ENCODE measurements at regions not wholly inside any gene's neighbourhood (a gene's known extent, or its start where the extent isn't known, plus 50 kb on each side); places are given as distances from the start of the nearest gene placed in this dataset.

- no peak overlapping the region for H3K56ac ChIP-seq (ENCODE audit: extremely low read depth, insufficient read depth, low read length)
- H3K23ac ChIP-seq (ENCODE audit: low read depth, low read length), result no peak overlapping the region
- H3K4me2 ChIP-seq (ENCODE audit: low read depth, low read length), result no peak overlapping the region
- no peak overlapping the region for H3K4ac ChIP-seq (ENCODE audit: low read depth, low read length)
- WGBS, 2 experiments (ENCODE audit: extremely low coverage in 2 of 2, insufficient read length in 1 of 2), result 50% methylated on average over 2 of the region's 5 CpGs; no CpG with 5 or more reads in 1 of the 2 experiments
- H3K27me3 ChIP-seq (ENCODE audit: control insufficient read depth, insufficient read depth, low read length), result no peaks in the 10 kb centered on the region; the same call in 1 of the 2 replicates
- H4K5ac ChIP-seq (ENCODE audit: low read depth, low read length), result no peak overlapping the region
- no peak overlapping the region for H2BK20ac ChIP-seq (ENCODE audit: low read depth, low read length)
- no peak overlapping the region for H2AK9ac ChIP-seq (replicated peaks; ENCODE audit: low read depth, low read length, poor library complexity)
- ChIA-PET POLR2A (ENCODE audit: unreplicated experiment) (interaction anchor here (0.5 kb wide), 1 partner anchor 1148 kb away, joined by 4 read pairs; no protein-coding TSS in a partner anchor), CTCF (no interaction called here)
- no peak overlapping the region for H2AFZ ChIP-seq (replicated peaks; ENCODE audit: low read length, poor library complexity)
- intact Hi-C loops (cut with micrococcal nuclease) (no loop called here), dilution Hi-C loops (cut with HindIII; ENCODE audit: low sequenced_read_pairs, unreplicated experiment) (no loop called here), in situ Hi-C loops (cut with MboI; ENCODE audit: low sequenced_read_pairs) (no loop called here)
- no peak for DNase-seq
- no TSS peak for BruUV-seq (replicated peaks)
- H3K9me3 ChIP-seq (ENCODE audit: control insufficient read depth, insufficient read depth, low read length), result no peaks in the 10 kb centered on the region
- H3K27ac ChIP-seq (ENCODE audit: insufficient read depth, low read length), result no peak overlapping the region
- H3K18ac ChIP-seq (ENCODE audit: low read depth, low read length), result no peak overlapping the region
- H3K9ac ChIP-seq (ENCODE audit: low read depth, low read length), result no peak overlapping the region
- no peak overlapping the region for H3K14ac ChIP-seq (replicated peaks; ENCODE audit: low read depth, low read length)
- H3K9me1 ChIP-seq (ENCODE audit: insufficient read depth, low read length), result no peaks in the 10 kb centered on the region
- ATAC-seq (ENCODE audit: low read depth), result no peak
- H2BK5ac ChIP-seq (ENCODE audit: low read depth, low read length, poor library complexity, severe bottlenecking), result no peak overlapping the region
- no peak overlapping the region for H2BK15ac ChIP-seq (ENCODE audit: low read depth, low read length)
- H4K20me1 ChIP-seq (ENCODE audit: insufficient read depth, low read length), result no peaks in the 10 kb centered on the region
- H2BK120ac ChIP-seq (ENCODE audit: low read depth, low read length), result no peak overlapping the region
- TF ChIP-seq USF2 (IDR thresholded peaks at IDR 0.05; ENCODE audit: low read depth, low read length) (no peak), MAZ (IDR thresholded peaks at IDR 0.05; ENCODE audit: borderline replicate concordance, low read depth, low read length) (no peak), FOS (IDR thresholded peaks at IDR 0.05; ENCODE audit: low read depth, low read length) (no peak), RFX5 (IDR thresholded peaks at IDR 0.05; ENCODE audit: low read depth, low read length) (no peak), SMC3 (IDR thresholded peaks at IDR 0.05; ENCODE audit: low read depth, low read length) (no peak), RAD21 (IDR thresholded peaks at IDR 0.05; ENCODE audit: low read length) (no peak), ELK1 (IDR thresholded peaks at IDR 0.05; ENCODE audit: borderline replicate concordance, low read depth, low read length) (no peak), POLR2A (IDR thresholded peaks at IDR 0.05; ENCODE audit: low read depth, low read length) (no peak), CEBPB (IDR thresholded peaks at IDR 0.05; ENCODE audit: low read depth, low read length) (no peak), MXI1 (IDR thresholded peaks at IDR 0.05; ENCODE audit: borderline replicate concordance, low read depth, low read length) (no peak), CTCF (conservative IDR thresholded peaks at IDR 0.05; ENCODE audit: low read depth, low read length) (no peak), BHLHE40 (IDR thresholded peaks at IDR 0.05; ENCODE audit: low read depth, low read length) (no peak), RCOR1 (IDR thresholded peaks at IDR 0.05; ENCODE audit: insufficient replicate concordance, low read length) (no peak), MAFK (IDR thresholded peaks at IDR 0.05; ENCODE audit: low read depth, low read length) (no peak)
- H3K36me3 ChIP-seq (ENCODE audit: control insufficient read depth, insufficient read depth, low read length), result no peaks in the 10 kb centered on the region
- no peaks in the 10 kb centered on the region for H3K79me1 ChIP-seq (ENCODE audit: low read depth in 1 of 2, low read length in 2 of 2)
- H3K4me1 ChIP-seq (ENCODE audit: control insufficient read depth, insufficient read depth, low read length), result no peaks in the 10 kb centered on the region
- H4K8ac ChIP-seq (ENCODE audit: low read depth in 2 of 2, low read length in 2 of 2), result no peak overlapping the region
- no peak overlapping the region for H3K4me3 ChIP-seq (ENCODE audit: insufficient read depth, low read depth, low read length)
- H4K91ac ChIP-seq (ENCODE audit: insufficient read depth, low read depth, low read length), result no peak overlapping the region
- H2AK5ac ChIP-seq (ENCODE audit: low read depth, low read length), result no peak overlapping the region
Observed at GRCh38 chr2:223108351-223109050, 56.5 kb downstream of the KCNE4 start.

Data from IMR-90 (cell line).